Loucy (cell line): ENCODE measurements at regions not wholly inside any gene's neighbourhood (a gene's known extent, or its start where the extent isn't known, plus 50 kb on each side); places are given as distances from the start of the nearest gene placed in this dataset.

Experiments
- H2AFZ ChIP-seq: fragments of 200-600 bp; sonication (generic); 2 replicates; pipeline ENCODE4 v1.6.0; 2016; ENCODE audit warnings: antibody characterized with exemption, mild to moderate bottlenecking, low read length, moderate library complexity
- H3F3A ChIP-seq: fragments of 200-600 bp; 2 replicates; pipeline ENCODE4 v1.6.0; 2016; ENCODE audit warnings: antibody characterized with exemption, low read depth, mild to moderate bottlenecking
- H3K27me3 ChIP-seq: fragments of 200-600 bp; sonication (generic); 2 replicates; pipeline ENCODE4 v1.6.1; 2014; ENCODE audit warnings: low read length, mild to moderate bottlenecking; ENCODE audit not compliant: insufficient read depth, poor library complexity, severe bottlenecking
- H3K36me3 ChIP-seq: fragments of 200-600 bp; sonication (generic); 2 replicates; pipeline ENCODE4 v1.6.1; 2016; ENCODE audit warnings: low read length; ENCODE audit not compliant: insufficient read depth
- H3K4me1 ChIP-seq: fragments of 200-600 bp; sonication (generic); 2 replicates; pipeline ENCODE4 v1.5.1; 2014; ENCODE audit warnings: low read length, mild to moderate bottlenecking; ENCODE audit not compliant: insufficient read depth, poor library complexity, severe bottlenecking
- H3K4me2 ChIP-seq: fragments of 200-600 bp; sonication (generic); 2 replicates; pipeline ENCODE4 v1.6.0; 2014; ENCODE audit warnings: antibody characterized with exemption, low read length, low read depth, mild to moderate bottlenecking; ENCODE audit not compliant: poor library complexity, severe bottlenecking
- H3K4me3 ChIP-seq: fragments of 200-600 bp; sonication (generic); 2 replicates; pipeline ENCODE4 v1.5.1; 2014; ENCODE audit warnings: low read length, mild to moderate bottlenecking, mixed read lengths; ENCODE audit not compliant: poor library complexity, severe bottlenecking
- H3K79me2 ChIP-seq: fragments of 200-600 bp; sonication (generic); 2 replicates; pipeline ENCODE4 v1.6.1; 2014; ENCODE audit warnings: low read length; ENCODE audit not compliant: insufficient read depth
- H3K9ac ChIP-seq: fragments of 200-600 bp; sonication (generic); 2 replicates; pipeline ENCODE4 v1.6.0; 2014; ENCODE audit warnings: mild to moderate bottlenecking, low read depth, low read length, moderate library complexity; ENCODE audit not compliant: poor library complexity, severe bottlenecking
- H3K9me2 ChIP-seq: fragments of 200-600 bp; sonication (generic); replicated peaks from 2 replicates; pipeline ENCODE4 v1.6.1; 2016; ENCODE audit warnings: low read depth, low read length, mixed read lengths
- H3K9me3 ChIP-seq: fragments of 200-600 bp; sonication (generic); 2 replicates; pipeline ENCODE4 v1.6.1; 2014; ENCODE audit warnings: mild to moderate bottlenecking, antibody characterized with exemption, low read length, low read depth; ENCODE audit not compliant: insufficient read depth
- H4K20me1 ChIP-seq: fragments of 200-600 bp; sonication (generic); 2 replicates; pipeline ENCODE4 v1.6.0; 2014; ENCODE audit warnings: antibody characterized with exemption, low read length, mild to moderate bottlenecking; ENCODE audit not compliant: insufficient read depth, poor library complexity, severe bottlenecking
- EZH2phosphoT487 ChIP-seq: fragments of 200-600 bp; IDR thresholded peaks from 2 replicates; pipeline ENCODE4 v1.6.1; 2018; ENCODE audit warnings: antibody characterized with exemption, mild to moderate bottlenecking, moderate library complexity, borderline replicate concordance
- TF ChIP-seq, protein P1 (sequence below): fragments of 200-600 bp; sonication (generic); conservative IDR thresholded peaks from 2 replicates; pipeline ENCODE4 v1.5.1; 2014; ENCODE audit warnings: mild to moderate bottlenecking, antibody characterized with exemption, low read length

DNA sequence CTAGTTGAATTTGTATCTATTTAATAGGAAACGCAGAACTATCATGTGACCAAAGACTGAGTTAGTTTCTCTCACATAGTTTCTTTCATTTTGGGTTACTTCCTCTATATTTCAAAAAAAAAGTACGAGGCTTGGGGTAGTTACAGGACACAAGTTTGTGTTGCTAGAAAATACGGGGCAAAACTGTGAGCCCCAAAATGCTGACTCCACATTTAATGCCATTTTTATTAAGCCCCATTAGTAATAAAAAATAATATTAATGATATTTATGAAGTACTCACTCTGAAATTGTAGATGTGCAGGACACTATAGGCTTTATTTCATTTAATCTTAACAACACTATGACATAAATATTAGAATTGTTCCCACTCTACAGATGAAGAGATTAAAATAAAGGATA lies 268.6 kb downstream of the DTHD1 start:
- Histone ChIP-seq H3K4me1 (no peaks in the 10 kb centered on the region), H3K4me3 (no peak overlapping the region), H3K9ac (no peak overlapping the region), H3K9me3 (no peaks in the 10 kb centered on the region), H3K27me3 (no peaks in the 10 kb centered on the region), H3K4me2 (no peak overlapping the region), H4K20me1 (no peaks in the 10 kb centered on the region), H3K79me2 (no peaks in the 10 kb centered on the region), H3K9me2 (no peaks in the 10 kb centered on the region), H2AFZ (no peak overlapping the region), H3F3A (no peaks in the 10 kb centered on the region), H3K36me3 (no peaks in the 10 kb centered on the region)
- TF ChIP-seq, protein P1, sequence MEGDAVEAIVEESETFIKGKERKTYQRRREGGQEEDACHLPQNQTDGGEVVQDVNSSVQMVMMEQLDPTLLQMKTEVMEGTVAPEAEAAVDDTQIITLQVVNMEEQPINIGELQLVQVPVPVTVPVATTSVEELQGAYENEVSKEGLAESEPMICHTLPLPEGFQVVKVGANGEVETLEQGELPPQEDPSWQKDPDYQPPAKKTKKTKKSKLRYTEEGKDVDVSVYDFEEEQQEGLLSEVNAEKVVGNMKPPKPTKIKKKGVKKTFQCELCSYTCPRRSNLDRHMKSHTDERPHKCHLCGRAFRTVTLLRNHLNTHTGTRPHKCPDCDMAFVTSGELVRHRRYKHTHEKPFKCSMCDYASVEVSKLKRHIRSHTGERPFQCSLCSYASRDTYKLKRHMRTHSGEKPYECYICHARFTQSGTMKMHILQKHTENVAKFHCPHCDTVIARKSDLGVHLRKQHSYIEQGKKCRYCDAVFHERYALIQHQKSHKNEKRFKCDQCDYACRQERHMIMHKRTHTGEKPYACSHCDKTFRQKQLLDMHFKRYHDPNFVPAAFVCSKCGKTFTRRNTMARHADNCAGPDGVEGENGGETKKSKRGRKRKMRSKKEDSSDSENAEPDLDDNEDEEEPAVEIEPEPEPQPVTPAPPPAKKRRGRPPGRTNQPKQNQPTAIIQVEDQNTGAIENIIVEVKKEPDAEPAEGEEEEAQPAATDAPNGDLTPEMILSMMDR: no peak
- no peak for TF ChIP-seq EZH2phosphoT487

DNA sequence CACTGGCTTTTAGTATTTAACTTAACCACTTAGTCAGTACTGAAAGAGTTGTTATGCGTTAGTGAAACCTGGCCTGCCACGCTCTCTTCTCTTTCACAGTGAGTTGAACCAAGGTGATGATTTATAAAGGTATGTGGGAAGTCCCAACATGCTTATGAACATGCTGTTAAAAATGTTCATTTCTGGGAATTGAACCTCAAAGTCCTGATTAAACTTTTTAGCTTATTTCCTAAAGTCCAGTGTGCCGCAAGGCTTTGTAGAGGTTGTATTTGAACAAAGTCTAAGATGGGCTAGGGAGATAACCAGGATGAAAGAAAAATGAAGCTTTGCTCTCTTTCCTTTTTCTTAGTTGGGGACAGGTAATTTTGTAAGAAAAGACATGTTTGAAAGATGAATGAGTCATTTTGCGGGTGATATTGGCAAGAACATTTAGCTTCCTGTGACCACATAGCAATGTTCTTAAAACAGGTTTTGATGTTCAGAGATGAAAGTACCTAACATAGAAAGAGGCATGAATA lies 270.3 kb downstream of the DTHD1 start:
- Histone ChIP-seq H3K9me2 (no peaks in the 10 kb centered on the region), H3K27me3 (no peaks in the 10 kb centered on the region), H3K4me1 (no peaks in the 10 kb centered on the region), H3F3A (no peaks in the 10 kb centered on the region), H3K9me3 (no peaks in the 10 kb centered on the region), H3K79me2 (no peaks in the 10 kb centered on the region), H4K20me1 (no peaks in the 10 kb centered on the region), H3K4me2 (no peak overlapping the region), H3K4me3 (no peak overlapping the region), H3K9ac (no peak overlapping the region), H3K36me3 (no peaks in the 10 kb centered on the region), H2AFZ (no peak overlapping the region)
- TF ChIP-seq, protein P1: no peak

DNA sequence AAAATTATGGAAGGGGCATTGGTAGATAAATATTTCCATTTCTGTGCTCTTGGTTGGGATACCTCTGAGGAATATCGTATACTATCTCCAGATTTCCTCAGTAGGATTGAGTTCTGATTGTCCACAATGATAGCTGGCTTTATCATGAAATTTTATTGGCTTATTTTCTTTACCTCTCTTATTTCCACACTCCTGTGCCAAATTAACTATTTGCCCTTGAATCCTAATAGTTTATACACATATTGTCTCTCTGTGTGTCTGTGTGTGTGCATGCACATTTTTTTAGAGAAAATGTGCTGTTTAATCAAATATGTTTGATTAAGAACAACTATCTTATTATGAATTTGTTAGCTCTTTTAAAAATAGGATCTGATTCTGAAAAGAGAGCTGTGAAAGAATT lies 271.6 kb downstream of the DTHD1 start:
- no peaks in the 10 kb centered on the region for H4K20me1 ChIP-seq
- no peaks in the 10 kb centered on the region for H3K4me1 ChIP-seq
- no peaks in the 10 kb centered on the region for H3F3A ChIP-seq
- no peak overlapping the region for H3K4me3 ChIP-seq
- no peaks in the 10 kb centered on the region for H3K9me3 ChIP-seq
- no peak for TF ChIP-seq EZH2phosphoT487
- TF ChIP-seq, protein P1: no peak
- no peak overlapping the region for H3K4me2 ChIP-seq
- no peaks in the 10 kb centered on the region for H3K36me3 ChIP-seq
- H3K79me2 ChIP-seq: no peaks in the 10 kb centered on the region
- H3K9ac ChIP-seq: no peak overlapping the region
- H2AFZ ChIP-seq: no peak overlapping the region
- no peaks in the 10 kb centered on the region for H3K27me3 ChIP-seq
- H3K9me2 ChIP-seq: no peaks in the 10 kb centered on the region
